GM20000 (cell line): ENCODE measurements at regions not wholly inside any gene's neighbourhood (a gene's known extent, or its start where the extent isn't known, plus 50 kb on each side); places are given as distances from the start of the nearest gene placed in this dataset.

ENCODE experiments used
- DNase-seq: peaks from one replicate; pipeline ENCODE4 v3.0.0; 2012; ENCODE audit warnings: low spot score
- CTCF ChIP-seq: IDR thresholded peaks from 2 replicates; pipeline ENCODE4 v1.5.1; 2012; ENCODE audit warnings: mild to moderate bottlenecking, control low read depth; ENCODE audit errors: extremely low read depth, missing control alignments

DNA sequence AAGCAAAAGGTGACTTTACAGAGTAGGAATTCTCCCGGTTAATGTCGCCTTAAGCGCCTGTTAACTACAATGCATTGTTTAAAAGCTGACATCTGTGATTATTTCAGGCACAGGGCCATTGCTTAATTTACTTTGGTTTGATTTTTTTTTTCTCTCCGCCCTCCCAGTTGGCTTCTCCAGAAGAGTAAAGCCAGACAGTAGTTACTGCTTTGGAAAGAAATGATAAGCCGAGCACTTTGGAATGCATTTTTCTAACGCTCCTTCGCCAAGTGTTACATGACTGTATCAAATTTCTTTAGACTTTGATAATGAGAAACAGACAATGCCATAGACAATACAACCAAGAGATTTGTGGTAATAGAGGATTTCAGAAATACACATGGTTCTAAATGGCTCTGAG, 383.0 kb upstream of the TENM3 start:
- no peak for DNase-seq
- TF ChIP-seq CTCF, result no peak

DNA sequence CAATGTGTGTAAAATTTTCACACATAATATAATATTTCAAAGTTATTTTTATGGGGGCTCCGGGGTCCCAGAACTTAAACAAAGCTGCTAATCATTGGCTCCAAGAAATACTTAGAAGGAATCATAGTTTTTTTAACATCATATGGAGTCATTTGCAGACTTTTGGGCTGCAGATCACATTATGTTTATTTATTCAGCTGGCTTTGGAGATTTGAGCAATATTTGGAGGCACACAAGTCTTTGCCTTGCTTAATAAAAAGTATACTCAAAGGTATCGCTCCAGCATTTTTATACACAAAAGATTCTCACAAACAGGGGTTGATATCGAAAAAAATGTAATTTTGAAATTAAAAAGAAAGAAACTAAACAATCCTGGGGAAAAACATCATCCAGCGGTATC, 382.5 kb upstream of the TENM3 start:
- DNase-seq, result no peak
- TF ChIP-seq CTCF, result no peak

DNA sequence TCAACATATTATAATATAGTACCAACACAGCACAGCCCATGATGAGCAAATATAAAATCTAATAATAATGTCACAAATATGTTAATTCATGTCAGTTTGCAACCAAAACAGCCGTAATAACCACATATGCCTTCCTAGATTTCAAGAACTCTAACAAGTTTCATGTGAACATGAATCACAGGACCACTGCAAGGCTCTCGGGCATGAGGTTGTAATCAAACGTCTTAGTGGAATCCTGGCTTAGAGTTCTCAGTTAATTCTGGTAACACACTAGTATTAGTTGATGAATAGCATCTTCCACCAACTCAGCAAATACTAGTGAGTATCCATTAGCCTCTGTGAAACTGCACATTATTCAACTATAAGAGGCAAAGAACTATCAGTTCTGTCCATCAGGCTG, 379.3 kb upstream of the TENM3 start:
- TF ChIP-seq CTCF, result no peak
- no peak for DNase-seq

DNA sequence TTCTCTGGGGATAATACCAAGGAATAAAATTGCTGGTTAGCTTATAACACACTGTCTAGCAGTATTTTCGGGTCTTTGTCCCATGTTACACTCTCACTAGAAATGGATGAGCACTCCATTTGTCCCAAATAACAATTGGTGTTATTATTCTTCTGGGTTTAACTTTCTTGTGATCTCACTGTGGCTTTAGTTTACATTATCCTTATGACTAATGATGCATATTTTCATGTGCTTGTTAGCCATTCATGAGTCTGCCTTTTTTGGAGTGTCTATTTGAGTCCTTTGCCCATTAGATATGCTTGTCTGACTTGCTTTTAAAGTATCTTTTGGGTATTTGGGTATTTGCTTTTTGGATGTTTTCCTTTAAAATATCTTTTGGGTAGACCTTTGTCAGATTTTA, 372.9 kb upstream of the TENM3 start:
- DNase-seq, result no peak
- no peak for TF ChIP-seq CTCF

DNA sequence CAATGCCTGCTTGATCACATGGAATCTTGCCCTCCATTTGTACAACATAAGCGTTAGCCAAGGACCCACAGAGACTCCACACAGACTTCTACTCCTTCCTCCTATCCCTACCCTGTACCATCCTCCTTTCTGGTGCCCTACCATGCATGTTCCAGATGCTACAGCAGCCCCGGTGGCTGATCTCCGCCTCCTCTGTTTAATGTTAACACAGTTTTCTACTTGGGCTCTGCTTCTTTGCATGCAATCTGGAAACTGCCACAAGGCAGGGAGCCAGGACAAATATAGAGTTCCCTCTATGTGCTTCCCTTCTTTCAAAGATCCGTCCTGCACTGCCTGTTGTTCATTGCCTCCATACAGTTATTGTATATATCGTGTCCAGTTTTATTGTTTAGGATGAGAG, 368.6 kb upstream of the TENM3 start:
- no peak for TF ChIP-seq CTCF
- DNase-seq, result no peak

- DNase-seq, result no peak
- TF ChIP-seq CTCF, result no peak
These were observed 365.8 kb upstream of the TENM3 start for GRCh38 chr4:181877329-181877848.

DNA sequence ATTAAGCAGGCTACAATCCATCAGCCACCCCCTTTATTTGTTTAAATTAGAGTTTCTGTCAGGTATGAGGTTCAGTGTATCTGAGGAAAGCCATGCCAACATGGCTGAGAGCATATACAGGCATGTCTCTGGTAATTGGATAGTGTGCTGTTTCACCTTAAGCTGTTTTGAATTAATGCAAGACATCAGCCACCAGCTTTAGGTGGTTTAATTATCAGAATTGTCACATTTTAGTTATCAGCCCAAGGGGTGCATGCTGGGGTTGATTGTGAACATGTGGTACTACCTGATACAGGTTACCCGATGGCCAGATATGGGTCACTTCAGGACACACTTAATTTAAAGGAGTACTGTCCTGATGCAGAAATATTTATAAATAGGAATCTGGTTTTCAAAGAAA, 353.2 kb upstream of the TENM3 start:
- TF ChIP-seq CTCF, result no peak
- DNase-seq, result no peak
